Trophoblast cell (in vitro differentiated cells and primary cell): ENCODE measurements at regions not wholly inside any gene's neighbourhood (a gene's known extent, or its start where the extent isn't known, plus 50 kb on each side); places are given as distances from the start of the nearest gene placed in this dataset.

Source experiments
- DNase-seq, 2 donors: peaks; one replicate each; pipeline ENCODE4 v3.0.0-alpha.2; 2016
- H2AFZ ChIP-seq: 2 replicates; pipeline ENCODE4 v1.6.1; 2013; ENCODE audit warnings: low read length, moderate library complexity, mild to moderate bottlenecking; ENCODE audit not compliant: insufficient read depth, poor library complexity
- H2AK5ac ChIP-seq: 2 replicates; pipeline ENCODE4 v1.6.1; 2013; ENCODE audit warnings: mild to moderate bottlenecking, low read length
- H2BK120ac ChIP-seq: 2 replicates; pipeline ENCODE4 v1.6.1; 2013; ENCODE audit warnings: low read length, mild to moderate bottlenecking, moderate library complexity; ENCODE audit not compliant: insufficient read depth, poor library complexity
- H2BK12ac ChIP-seq: 2 replicates; pipeline ENCODE4 v1.6.1; 2013; ENCODE audit warnings: mild to moderate bottlenecking, low read length, moderate library complexity
- H2BK5ac ChIP-seq: 2 replicates; pipeline ENCODE4 v1.6.1; 2013; ENCODE audit warnings: low read length, low read depth, moderate library complexity, mild to moderate bottlenecking; ENCODE audit not compliant: poor library complexity
- H3K14ac ChIP-seq: 2 replicates; pipeline ENCODE4 v1.6.1; 2013; ENCODE audit warnings: mild to moderate bottlenecking, low read length
- H3K18ac ChIP-seq: 2 replicates; pipeline ENCODE4 v1.6.1; 2013; ENCODE audit warnings: mild to moderate bottlenecking, low read length
- H3K23ac ChIP-seq: 2 replicates; pipeline ENCODE4 v1.6.1; 2013; ENCODE audit warnings: low read length
- H3K27ac ChIP-seq: 2 replicates; pipeline ENCODE4 v1.5.1; 2013; ENCODE audit warnings: low read depth, mild to moderate bottlenecking, inconsistent platforms, low read length, moderate library complexity
- H3K27me3 ChIP-seq: 2 replicates; pipeline ENCODE4 v1.6.1; 2013; ENCODE audit warnings: inconsistent platforms, mild to moderate bottlenecking, low read length, moderate library complexity; ENCODE audit not compliant: insufficient read depth
- H3K36me3 ChIP-seq, 2 experiments: 1 replicate in 1 of 2; 2 replicates in 1 of 2; pipeline ENCODE4 v1.6.1; 2013; ENCODE audit warnings: low read length in 2 of 2, mild to moderate bottlenecking in 2 of 2, moderate library complexity in 1 of 2; ENCODE audit not compliant: insufficient read depth in 2 of 2, control insufficient read depth in 1 of 2
- H3K4ac ChIP-seq: 2 replicates; pipeline ENCODE4 v1.6.1; 2013; ENCODE audit warnings: low read depth, mild to moderate bottlenecking, low read length, moderate library complexity
- H3K4me1 ChIP-seq, 2 experiments: 1 replicate in 1 of 2; 2 replicates in 1 of 2; pipeline ENCODE4 v1.6.1; 2013; ENCODE audit warnings: low read length in 2 of 2, mild to moderate bottlenecking in 2 of 2, moderate library complexity in 1 of 2; ENCODE audit not compliant: insufficient read depth in 2 of 2, control insufficient read depth in 1 of 2
- H3K4me2 ChIP-seq: 2 replicates; pipeline ENCODE4 v1.6.1; 2013; ENCODE audit warnings: inconsistent platforms, mild to moderate bottlenecking, low read length, moderate library complexity
- H3K4me3 ChIP-seq: 2 replicates; pipeline ENCODE4 v1.5.1; 2013; ENCODE audit warnings: mild to moderate bottlenecking, low read depth, low read length, inconsistent platforms
- H3K79me1 ChIP-seq: one replicate; pipeline ENCODE4 v1.6.1; 2013; ENCODE audit warnings: low read length
- H3K79me2 ChIP-seq: 2 replicates; pipeline ENCODE4 v1.6.1; 2013; ENCODE audit warnings: low read length, mild to moderate bottlenecking; ENCODE audit not compliant: control insufficient read depth, insufficient read depth, poor library complexity
- H3K9ac ChIP-seq: 2 replicates; pipeline ENCODE4 v1.6.1; 2013; ENCODE audit warnings: mild to moderate bottlenecking, low read length
- H3K9me3 ChIP-seq: 2 replicates; pipeline ENCODE4 v1.6.1; 2013; ENCODE audit warnings: low read depth, mild to moderate bottlenecking, control low read depth, inconsistent platforms, low read length; ENCODE audit not compliant: insufficient read depth
- H4K12ac ChIP-seq: 2 replicates; pipeline ENCODE4 v1.6.1; 2013; ENCODE audit warnings: low read depth, mild to moderate bottlenecking, low read length, moderate library complexity
- H4K8ac ChIP-seq: 2 replicates; pipeline ENCODE4 v1.6.1; 2013; ENCODE audit warnings: low read depth, mild to moderate bottlenecking, low read length, moderate library complexity
- H4K91ac ChIP-seq: one replicate; pipeline ENCODE4 v1.6.1; 2013; ENCODE audit warnings: low read depth, mild to moderate bottlenecking, low read length, moderate library complexity
- WGBS: extraction: QIAGEN DNeasy Blood & Tissue Kit; methylation state at CpG from one replicate; pipeline ENCODE4 v1.1.7; 2013; ENCODE audit warnings: missing lambda C conversion rate; ENCODE audit not compliant: insufficient read length, insufficient coverage; ENCODE audit errors: extremely low coverage; 5-methylcytosine and 5-hydroxymethylcytosine counted together

- WGBS = 100% methylated on average over 2 of the region's 5 CpGs
- H3K18ac ChIP-seq = no peak overlapping the region
- H2BK12ac ChIP-seq = no peak overlapping the region
- H4K91ac ChIP-seq = no peak overlapping the region
- no peak overlapping the region for H3K23ac ChIP-seq
- peaks cover 3 to 6% of the 10 kb centered on the region in 2 experiments for H3K4me1 ChIP-seq
- peaks cover 2% of the 10 kb centered on the region for H3K79me1 ChIP-seq
- no peak overlapping the region for H2AFZ ChIP-seq
- no peak overlapping the region for H3K4me3 ChIP-seq
- no peak overlapping the region for H4K8ac ChIP-seq
- H2BK5ac ChIP-seq = no peak overlapping the region
- peaks cover 3% of the 10 kb centered on the region for H3K9me3 ChIP-seq
- no peak overlapping the region for H2BK120ac ChIP-seq
- no peak overlapping the region for H3K9ac ChIP-seq
- H3K27me3 ChIP-seq = no peaks in the 10 kb centered on the region
- no peak overlapping the region for H2AK5ac ChIP-seq
- H3K36me3 ChIP-seq = no peaks in the 10 kb centered on the region
- H3K79me2 ChIP-seq = no peaks in the 10 kb centered on the region
- H3K4ac ChIP-seq = no peak overlapping the region
- H3K27ac ChIP-seq = no peak overlapping the region
- no peak overlapping the region for H3K14ac ChIP-seq
- H3K4me2 ChIP-seq = no peak overlapping the region
- no peak overlapping the region for H4K12ac ChIP-seq
- DNase-seq = no peak
Observed at GRCh38 chr10:78229950-78230675, 196.4 kb downstream of the RPS24 start.

DNA sequence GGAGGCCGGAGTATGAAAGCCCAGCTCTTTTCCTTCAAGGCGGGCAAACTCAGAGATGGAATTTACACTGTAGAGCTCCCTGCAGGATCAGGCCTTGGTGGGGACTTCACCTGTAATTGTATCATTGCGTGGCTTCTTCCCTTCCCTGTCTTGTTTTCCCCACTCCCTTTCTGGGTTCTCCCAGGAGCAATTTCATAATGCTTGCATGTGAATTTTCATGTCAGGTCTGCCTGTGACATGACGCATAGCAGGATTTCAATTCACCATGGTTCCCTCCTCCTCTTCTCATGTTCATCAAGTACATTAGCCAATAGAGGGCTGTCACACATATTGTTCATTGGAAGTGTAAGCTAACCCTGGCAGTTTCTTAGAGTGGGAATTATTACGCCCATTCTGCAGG is 197.7 kb downstream of the RPS24 start:
- H2BK5ac ChIP-seq = no peak overlapping the region
- no peaks in the 10 kb centered on the region for H3K79me2 ChIP-seq
- H3K27me3 ChIP-seq = no peaks in the 10 kb centered on the region
- H2AFZ ChIP-seq = no peak overlapping the region
- WGBS = no CpG with 5 or more reads among the region's 5 CpGs
- H3K18ac ChIP-seq = no peak overlapping the region
- H3K23ac ChIP-seq = no peak overlapping the region
- H3K4me2 ChIP-seq = no peak overlapping the region
- no peaks in the 10 kb centered on the region for H3K36me3 ChIP-seq
- no peak overlapping the region for H3K14ac ChIP-seq
- no peak overlapping the region for H2AK5ac ChIP-seq
- peaks cover 3 to 6% of the 10 kb centered on the region in 2 experiments for H3K4me1 ChIP-seq
- no peak overlapping the region for H3K27ac ChIP-seq
- H3K9me3 ChIP-seq = peaks cover 3% of the 10 kb centered on the region
- H2BK120ac ChIP-seq = no peak overlapping the region
- DNase-seq = no peak
- H4K8ac ChIP-seq = no peak overlapping the region
- no peak overlapping the region for H3K9ac ChIP-seq
- no peak overlapping the region for H4K12ac ChIP-seq
- no peak overlapping the region for H2BK12ac ChIP-seq
- no peak overlapping the region for H3K4me3 ChIP-seq
- no peak overlapping the region for H4K91ac ChIP-seq
- peaks cover 2% of the 10 kb centered on the region for H3K79me1 ChIP-seq
- no peak overlapping the region for H3K4ac ChIP-seq

DNA sequence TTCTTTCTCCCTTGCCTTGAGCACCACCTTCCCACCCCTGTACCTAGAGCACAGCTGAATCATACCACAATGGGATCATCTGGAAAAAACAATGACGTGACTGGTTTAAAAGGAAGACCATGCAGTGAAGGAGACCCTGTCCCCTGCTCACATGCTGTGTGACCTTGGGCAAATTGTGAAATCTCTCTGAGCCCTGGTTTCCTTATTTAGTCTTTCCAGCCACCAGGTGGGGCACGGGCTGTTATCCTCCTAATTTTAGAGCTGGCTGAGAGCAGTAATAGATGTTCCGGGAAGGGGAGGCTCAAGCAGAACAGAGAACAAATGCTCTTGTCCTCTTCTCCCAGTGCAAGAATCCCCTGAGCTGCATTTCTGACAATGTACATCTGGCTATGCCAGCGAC is 198.3 kb downstream of the RPS24 start:
- no peak overlapping the region for H2BK5ac ChIP-seq
- H3K9ac ChIP-seq = no peak overlapping the region
- H3K14ac ChIP-seq = no peak overlapping the region
- H3K27me3 ChIP-seq = no peaks in the 10 kb centered on the region
- H3K4ac ChIP-seq = no peak overlapping the region
- H3K4me3 ChIP-seq = no peak overlapping the region
- H2BK120ac ChIP-seq = no peak overlapping the region
- H3K79me1 ChIP-seq = peaks cover 2% of the 10 kb centered on the region
- H4K12ac ChIP-seq = no peak overlapping the region
- no peak overlapping the region for H3K18ac ChIP-seq
- no peaks in the 10 kb centered on the region for H3K79me2 ChIP-seq
- no peak overlapping the region for H2BK12ac ChIP-seq
- H3K23ac ChIP-seq = no peak overlapping the region
- WGBS = no CpG with 5 or more reads among the region's 4 CpGs
- no peak overlapping the region for H4K8ac ChIP-seq
- H3K27ac ChIP-seq = no peak overlapping the region
- H3K4me1 ChIP-seq = peaks cover 3 to 6% of the 10 kb centered on the region in 2 experiments
- DNase-seq = peak; percentile 13 to 56
- H3K9me3 ChIP-seq = peaks cover 3% of the 10 kb centered on the region
- H3K36me3 ChIP-seq = no peaks in the 10 kb centered on the region
- H2AK5ac ChIP-seq = no peak overlapping the region
- H2AFZ ChIP-seq = no peak overlapping the region
- no peak overlapping the region for H4K91ac ChIP-seq
- H3K4me2 ChIP-seq = no peak overlapping the region

DNA sequence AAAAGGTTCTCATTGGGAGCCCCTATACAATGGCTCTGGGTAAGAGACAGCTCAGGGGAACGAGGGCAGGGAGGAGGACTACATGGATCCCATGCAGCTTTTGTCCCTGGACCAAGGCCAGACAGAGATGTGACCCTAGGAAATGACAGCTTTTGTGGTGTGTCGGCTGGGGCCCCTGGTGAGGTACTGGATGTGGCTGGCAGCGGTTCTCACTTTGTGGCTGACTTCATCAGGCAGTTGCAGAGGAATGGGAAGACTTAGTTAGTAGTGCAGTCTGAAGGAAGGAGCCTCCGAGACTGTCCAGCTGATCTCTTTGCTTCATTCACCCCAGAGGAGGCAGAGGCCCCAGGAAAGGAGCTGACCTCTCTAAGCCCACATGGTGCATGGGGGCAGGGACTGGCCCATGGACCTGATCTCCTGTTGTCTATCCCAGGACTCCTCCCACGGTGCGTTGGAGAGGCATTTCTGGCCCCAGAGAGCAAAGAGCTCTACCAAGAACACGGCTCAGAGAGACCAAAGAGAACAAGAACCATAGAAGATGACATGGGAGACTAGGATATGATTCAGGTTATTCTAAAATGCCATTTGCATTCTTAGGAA is 202.9 kb downstream of the RPS24 start:
- H3K27ac ChIP-seq = no peak overlapping the region
- H3K18ac ChIP-seq = no peak overlapping the region
- no peak overlapping the region for H4K8ac ChIP-seq
- H2BK12ac ChIP-seq = no peak overlapping the region
- no peak overlapping the region for H3K4ac ChIP-seq
- no peak overlapping the region for H2AK5ac ChIP-seq
- WGBS = no CpG with 5 or more reads among the region's 7 CpGs
- no peak for DNase-seq
- peaks cover 3 to 6% of the 10 kb centered on the region in 2 experiments for H3K4me1 ChIP-seq
- no peak overlapping the region for H4K91ac ChIP-seq
- no peaks in the 10 kb centered on the region for H3K36me3 ChIP-seq
- no peak overlapping the region for H3K14ac ChIP-seq
- no peaks in the 10 kb centered on the region for H3K27me3 ChIP-seq
- no peak overlapping the region for H3K4me2 ChIP-seq
- no peak overlapping the region for H3K4me3 ChIP-seq
- no peak overlapping the region for H2BK5ac ChIP-seq
- H2BK120ac ChIP-seq = no peak overlapping the region
- no peak overlapping the region for H3K9ac ChIP-seq
- H3K23ac ChIP-seq = no peak overlapping the region
- H3K9me3 ChIP-seq = peaks cover 3% of the 10 kb centered on the region
- H3K79me1 ChIP-seq = peaks cover 2% of the 10 kb centered on the region
- no peak overlapping the region for H2AFZ ChIP-seq
- no peak overlapping the region for H4K12ac ChIP-seq
- no peaks in the 10 kb centered on the region for H3K79me2 ChIP-seq
